ENCODE measurements at regions not wholly inside any gene's neighbourhood (a gene's known extent, or its start where the extent isn't known, plus 50 kb on each side); places are given as distances from the start of the nearest gene placed in this dataset.
A peak's percentile ranks its signal among the peaks of the same experiment; 100 is the strongest.
"Not testable (repeated sequence)": the region's sequence is repeated elsewhere in the genome, so short reads cannot be mapped to it uniquely, and the experiment has no call there.

DNA sequence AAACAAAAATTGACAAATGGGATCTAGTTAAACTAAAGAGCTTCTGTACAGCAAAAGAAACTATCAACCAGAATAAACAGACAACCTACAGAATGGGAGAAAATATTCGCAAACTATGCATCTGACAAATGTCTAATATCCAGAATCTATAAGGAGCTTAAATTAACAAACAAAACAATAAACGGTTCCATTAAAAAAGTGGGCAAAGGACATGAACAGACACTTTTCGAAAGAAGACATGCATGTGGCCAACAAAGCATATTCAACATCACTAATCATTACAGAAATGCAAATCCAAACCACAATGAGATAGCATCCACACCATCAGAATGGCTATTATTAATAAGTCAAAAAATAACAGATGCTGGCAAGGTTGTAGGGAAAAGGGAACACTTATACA, 50.5 kb upstream of the MED13L start:
- DNase-seq (ENCODE audit: low read depth) = not testable (repeated sequence)

DNA sequence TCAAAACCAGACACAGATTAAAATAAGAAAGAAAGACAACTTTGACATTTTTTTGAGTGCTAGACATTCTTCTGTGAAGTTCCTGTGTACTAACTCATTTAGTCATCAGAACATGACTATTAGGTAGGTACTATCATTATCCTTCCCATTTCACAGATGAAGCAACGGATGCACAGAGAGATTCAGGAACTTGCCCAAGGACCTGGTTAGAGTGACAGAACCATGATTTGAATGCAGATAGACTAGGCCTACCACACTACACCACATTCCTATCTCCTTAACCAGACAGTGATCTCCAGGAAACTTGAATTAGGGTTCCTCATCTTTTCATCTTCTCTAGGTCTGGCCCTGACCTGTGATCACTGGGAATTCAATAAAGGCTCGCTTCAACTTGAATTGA, 54.4 kb upstream of the MED13L start:
- DNase-seq (ENCODE audit: low read depth) = no peak

DNA sequence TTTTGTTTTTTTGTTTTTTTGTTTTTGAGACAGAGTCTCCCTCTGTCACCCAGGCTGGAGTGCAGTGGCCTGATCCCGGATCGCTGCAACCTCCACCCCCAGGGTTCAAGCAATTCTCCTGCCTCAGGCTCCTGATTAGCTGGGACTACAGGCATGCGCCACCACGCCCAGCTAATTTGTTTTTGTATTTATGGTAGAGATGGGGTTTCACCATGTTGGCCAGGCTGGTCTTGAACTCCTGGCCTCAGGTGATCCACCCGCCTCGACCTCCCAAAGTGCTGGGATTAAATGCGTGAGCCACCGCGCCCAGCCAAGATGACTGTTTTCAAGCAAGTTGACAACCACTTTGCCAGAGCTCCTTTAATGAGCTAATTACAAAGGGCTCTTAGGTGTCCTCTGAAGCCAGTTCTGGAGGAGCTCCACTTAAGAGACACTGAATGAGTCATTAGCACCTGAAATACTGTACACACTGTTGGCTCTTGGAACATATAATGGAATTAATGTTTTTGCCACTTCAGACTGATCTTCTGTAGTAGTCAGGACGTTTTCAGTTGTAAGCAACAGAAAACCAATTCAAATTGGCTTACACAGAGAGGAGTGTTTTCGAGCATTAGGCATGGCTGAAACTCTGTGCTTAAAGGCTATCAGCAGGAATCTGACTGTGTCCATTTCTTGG, 55.4 kb upstream of the MED13L start:
- DNase-seq (ENCODE audit: low read depth) = no peak

DNA sequence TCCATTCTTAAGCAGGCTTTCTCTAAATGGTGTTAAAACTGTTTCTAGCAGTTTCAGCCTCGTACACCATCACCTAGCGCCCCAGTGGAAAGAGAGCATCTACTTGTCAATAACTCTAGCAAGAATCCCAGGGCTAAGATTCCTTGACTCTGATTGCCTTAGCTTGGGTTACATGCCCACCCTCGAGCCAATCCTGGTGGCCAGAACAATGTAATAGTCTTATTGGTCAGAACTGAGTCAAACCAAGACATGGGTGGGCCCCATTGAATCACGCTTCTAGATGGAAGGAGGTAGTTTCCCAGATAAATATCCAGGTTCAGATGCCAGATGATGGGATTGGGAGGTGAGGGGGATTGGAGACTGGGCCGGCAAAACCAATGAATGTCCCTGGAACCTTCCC, 55.9 kb upstream of the MED13L start:
- DNase-seq (ENCODE audit: low read depth) = no peak

DNA sequence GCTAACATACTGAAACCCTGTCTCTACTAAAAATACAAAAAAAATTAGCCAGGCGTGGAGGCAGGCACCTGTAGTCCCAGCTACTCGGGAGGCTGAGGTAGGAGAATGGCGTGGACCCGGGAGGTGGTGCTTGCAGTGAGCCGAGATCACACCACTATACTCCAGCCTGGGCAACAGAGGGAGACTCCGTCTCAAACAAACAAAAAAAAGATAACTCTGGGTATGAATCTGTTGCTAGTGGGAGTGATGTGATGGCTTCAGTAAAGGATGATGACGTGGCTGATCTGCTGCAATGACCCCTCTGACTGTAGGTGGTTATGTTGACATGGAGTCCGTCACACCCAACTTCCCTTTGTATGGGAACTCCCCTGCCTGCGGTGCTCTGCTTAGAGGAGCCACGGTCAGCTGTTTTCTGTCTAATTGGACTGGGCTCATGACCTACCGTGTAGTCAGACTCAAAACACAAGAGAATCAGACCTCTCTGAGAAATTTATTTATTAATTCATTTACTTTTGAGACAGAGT, 59.1 kb upstream of the MED13L start:
- DNase-seq (ENCODE audit: low read depth) = no peak

DNA sequence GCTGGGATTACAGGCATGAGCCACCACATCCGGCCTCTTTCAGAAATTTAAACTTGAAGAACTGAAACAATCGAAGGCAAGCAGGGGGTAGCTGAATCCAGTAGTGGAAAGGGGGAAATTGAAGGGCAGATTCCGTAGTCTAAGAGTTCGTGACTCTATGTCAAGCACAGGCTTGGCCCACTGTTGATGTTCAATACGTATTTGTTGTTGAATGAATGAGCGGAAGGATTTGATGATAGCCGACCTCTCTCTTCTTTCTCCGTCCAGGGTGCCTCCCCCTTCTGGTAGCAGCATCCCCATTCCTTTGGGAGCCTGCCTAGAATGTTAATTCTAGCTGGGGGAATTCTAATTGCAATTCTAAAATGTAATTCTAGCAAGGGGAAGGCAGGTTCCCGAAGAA, 59.8 kb upstream of the MED13L start:
- DNase-seq (ENCODE audit: low read depth) = no peak

DNA sequence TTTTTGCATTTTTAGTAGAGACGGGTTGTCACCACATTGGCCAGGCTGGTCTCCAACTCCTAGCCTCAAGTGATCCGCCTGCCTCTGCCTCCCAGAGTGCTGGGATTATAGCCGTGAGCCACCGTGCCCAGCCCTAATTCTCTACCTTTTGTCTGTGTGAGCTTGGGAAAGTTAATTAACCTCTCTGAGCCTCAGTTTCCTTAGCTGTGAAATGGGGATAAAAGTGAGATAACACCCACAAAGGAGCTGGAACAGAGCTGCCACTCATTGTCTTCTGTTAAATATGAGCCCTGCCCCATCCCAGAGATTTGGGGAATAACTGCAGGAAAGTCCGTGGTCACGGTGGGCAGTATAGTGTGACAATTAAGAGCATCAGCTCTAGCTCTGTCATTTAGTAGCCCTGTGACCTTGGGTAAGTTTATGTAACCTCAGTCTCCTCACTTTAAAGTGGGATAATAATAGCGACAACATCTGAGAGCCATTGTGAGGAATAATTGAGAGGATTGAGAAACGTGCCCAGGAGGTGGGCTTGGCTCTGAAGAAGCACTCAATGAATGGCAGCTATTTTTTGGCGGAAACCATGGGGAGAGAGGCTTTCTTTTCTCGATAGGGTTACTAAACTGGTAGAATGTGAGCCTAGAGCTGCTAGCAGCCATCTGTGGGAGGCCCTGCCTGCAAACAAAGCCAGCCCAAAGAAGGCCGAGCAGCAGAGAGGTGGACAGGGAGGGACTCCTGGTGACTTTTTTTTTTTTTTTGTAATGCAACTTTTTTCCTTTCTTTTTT, 60.8 kb upstream of the MED13L start:
- DNase-seq (ENCODE audit: low read depth) = no peak

DNA sequence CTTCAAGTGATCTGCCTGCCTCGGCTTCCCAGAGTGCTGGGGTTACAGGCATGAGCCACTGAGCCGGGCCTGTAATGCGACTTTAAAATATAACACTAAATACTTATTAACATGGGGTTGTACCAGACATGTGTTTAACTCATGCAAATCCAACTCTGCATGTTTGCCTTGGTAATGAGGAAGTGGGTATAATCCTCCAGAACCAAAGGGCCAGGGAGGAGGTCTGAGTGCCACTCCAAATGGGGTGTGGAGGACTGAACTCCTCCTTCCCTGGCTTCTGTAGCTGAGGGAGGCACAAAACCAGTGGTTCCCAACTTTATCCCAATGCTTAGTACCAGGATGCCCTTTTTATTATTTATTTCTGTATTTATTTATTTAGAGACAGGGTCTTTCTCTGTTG, 61.6 kb upstream of the MED13L start:
- DNase-seq (ENCODE audit: low read depth) = no peak

DNA sequence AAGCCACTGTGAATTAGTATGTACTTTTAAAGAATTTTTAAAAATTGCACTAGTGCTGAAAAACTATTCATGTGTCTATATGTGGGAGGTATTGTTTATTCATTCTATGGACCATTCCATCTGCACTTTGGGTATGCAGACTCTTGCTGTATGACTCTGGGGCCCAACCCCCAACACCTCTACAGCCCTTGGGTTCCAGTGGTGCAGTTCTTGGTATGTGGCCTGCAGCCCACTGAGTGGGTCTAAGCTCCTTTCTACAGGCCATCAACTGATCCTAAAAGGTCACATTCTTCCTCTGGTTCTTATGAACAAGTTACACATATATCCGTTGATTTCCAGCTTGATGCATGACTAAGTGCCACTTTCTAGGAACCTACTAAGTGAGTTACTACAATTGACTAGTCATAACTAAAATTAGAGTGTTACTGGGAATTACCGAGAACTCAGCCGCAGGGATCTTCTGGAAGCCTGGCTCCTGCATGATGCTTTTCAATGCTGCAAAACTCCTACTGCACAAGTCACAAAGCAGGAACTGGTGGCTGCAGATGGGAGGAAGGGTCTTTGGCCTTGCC, 62.4 kb upstream of the MED13L start:
- DNase-seq (ENCODE audit: low read depth) = no peak

DNA sequence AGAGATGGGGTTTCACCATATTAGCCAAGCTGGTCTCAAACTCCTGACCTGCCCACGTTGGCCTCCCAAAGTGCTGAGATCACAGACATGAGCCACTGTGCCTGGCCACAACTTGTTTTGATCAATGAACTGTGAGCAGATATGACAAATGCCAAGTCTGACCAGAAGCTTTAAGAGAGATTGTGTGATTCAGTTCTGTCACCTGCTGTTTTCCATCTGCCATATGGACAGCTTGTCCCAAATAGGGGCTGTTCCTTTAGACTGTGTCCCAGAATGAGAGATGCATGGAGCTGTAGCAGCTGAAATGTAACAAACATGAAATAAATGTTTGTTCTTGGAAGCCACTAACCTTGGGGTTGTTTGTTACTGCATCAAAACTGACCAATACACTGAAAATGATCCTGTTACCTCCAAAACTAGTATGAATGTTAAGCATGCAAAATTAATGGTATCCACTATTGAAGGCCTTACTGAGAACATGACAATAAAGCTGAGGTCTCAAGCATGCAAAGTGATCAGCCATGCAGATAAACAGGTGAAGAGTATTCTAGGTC, 65.9 kb upstream of the MED13L start:
- no peak for DNase-seq (ENCODE audit: low read depth)

DNA sequence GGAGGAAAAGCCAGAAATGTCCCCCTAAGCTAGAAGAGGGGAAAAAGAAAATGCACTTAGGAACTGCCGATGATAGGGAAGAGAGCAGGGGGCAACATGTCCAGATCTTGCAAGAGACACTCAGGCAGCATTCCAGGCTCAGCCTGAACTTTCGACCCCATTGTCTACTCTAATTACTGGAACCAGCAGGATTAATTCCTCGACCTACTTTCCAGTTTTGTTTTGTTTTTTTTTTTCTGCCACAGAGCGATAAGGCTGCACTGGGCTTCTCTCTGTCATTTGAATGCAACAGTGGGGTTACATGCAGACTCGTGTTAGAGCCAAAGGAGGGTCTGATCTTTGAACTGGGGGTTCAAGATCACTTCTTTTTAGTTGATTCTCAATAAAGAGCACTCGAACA, 68.7 kb upstream of the MED13L start:
- no peak for DNase-seq (ENCODE audit: low read depth)

DNA sequence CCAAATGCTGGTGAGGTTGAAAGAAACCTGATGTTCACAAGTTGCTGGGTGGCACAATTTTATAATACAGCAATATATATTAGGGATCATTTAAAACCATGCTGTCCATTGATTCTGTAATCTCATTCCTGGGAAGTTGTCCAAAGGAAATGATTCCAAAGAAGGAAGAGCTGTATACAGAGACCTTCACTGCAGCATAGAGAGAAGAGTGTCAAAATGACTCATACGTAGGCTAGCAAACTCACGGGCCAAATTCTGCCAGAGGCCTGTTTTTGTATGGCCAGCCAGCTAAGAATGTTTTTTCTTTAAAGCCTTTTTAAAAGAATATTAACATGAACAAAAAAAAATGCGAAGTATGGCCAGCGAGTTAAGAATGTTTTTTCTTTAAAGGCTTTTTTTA, 69.2 kb upstream of the MED13L start:
- peak; percentile 35 for DNase-seq (ENCODE audit: low read depth)

DNA sequence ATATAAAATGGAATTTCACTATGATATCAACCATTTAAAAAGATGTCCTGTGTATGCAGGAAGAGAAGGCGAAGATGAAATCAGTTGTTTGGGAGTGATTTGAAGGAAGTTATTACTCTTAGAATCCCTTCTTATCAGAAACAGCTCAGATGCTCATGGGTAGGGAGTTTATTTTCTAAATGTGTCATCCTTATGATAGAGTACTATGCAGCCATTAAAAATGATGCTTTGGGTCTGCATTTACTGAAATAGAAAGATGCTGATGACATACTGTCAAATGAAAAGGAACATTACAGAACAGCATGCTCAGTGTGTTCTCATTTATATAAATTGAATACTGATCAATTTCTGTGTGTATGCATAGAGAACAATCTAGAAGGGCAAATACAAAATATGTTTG, 69.8 kb upstream of the MED13L start:
- DNase-seq (ENCODE audit: low read depth) = no peak

DNA sequence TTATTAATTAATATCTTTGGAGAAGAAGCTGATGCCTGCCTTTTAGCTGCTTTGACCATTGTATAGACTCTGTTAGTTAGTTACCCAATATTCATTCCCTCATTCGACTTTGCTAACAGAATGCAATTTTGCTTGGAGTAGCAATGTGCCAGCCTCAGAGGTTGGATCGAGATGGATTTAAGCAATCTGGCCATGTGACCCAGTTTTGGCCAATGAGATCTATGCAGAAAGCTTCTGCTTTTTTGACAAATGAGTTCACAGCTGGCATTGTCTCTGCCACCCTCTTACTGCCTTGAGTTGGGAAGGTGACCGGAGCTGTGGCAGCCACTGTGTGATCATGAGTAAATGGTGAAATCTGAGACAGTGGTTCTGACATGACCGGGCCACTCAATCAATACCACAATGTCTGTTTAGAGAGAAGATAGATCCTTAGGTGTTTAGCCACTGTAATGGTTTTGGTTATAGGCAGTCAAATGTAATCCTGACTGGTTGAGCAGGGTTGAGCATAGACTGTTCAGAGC, 74.9 kb upstream of the MED13L start:
- DNase-seq (ENCODE audit: low read depth) = no peak

DNA sequence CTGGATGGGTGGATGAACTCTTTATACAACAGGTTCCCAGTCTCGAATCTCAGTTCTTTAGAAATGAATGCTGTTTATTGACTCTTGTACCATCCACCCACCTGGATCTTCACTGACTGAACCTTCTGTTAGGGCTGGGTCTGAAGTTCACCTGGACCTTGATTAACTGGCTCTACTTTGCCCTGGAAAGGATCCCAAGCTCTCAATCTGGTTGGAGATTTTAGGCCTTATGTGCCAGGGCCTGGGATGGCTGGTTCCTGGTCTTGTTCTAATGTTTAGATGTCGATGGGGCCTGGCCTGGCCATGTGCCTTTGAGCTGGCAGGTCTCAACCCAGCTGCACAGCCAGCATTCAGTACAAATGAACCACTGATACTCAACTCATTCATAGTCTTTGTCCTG, 76.5 kb upstream of the MED13L start:
- DNase-seq (ENCODE audit: low read depth) = no peak

DNA sequence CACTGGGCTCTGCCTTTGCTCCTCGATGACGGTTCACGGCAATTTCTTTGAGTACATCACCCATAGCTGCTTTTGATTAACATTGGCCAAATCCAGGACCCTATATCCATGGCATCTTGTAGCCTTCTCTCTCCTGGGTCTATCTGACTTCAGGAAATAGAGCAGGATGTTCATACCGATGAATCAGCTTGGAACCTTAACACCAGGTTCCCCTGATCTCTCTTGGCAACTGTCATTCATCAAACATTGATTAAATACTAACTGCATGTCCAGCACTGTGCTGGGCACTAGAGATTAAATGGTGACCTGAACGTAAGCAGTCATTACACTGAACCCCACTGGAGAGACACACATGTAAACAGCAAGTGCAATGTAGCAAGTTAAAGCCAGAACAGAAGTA, 77.0 kb upstream of the MED13L start:
- no peak for DNase-seq (ENCODE audit: low read depth)

DNA sequence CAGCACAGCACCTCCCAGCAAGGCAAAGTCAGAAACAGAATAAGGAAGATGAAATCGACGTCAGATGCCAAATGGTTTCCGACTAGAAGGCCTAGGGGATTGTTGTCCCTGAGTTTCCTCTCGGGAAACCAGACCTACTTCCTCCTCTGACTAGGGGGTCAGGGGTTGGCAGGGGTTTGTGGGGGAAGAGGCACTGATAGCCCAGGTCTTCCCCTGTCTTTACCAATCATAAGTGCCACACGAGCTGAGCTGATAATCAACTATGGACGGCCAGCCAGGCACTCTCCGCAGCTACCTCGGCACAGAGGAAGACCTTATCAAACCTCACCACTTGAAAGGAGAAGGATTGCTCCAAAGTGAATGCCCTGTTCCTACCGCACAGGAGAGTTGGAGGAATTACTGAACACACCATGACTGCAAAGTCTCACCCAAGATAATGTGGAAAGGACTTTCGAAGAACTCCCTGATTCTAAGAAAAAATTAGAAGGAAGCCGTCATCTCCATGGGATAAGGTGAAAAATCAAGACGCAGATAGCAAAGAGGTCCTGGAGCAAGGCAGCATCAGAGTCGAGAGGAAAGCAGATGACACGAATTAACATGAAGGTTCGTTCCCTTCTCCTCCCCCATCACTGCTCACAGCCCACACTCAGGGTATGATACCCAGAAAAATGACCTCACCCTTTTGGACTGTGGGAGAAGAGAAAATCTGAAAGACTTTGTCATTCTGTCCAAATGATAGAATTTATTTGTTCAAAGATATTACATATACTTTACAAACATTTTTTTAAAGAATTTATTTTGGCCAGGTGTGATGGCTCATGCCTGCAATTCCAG, 77.7 kb upstream of the MED13L start:
- no peak for DNase-seq (ENCODE audit: low read depth)

DNA sequence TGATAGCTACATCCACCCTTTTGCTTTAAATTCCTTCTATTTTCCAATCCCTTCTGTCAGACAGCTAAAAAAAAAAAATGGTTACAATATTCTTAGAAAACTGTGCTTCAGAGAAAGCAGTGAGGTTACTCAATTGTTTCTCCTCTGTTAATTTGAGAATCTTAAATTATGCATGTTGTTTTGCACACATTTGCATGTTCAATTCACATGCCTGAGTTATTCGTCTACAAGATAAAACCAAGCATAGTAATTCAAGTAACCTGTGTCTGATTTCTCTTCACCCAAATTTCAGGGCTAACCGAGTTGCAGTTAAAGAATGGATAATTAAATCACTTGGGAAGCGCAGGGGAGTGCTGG, 81.0 kb upstream of the MED13L start:
- no peak for DNase-seq (ENCODE audit: low read depth)

DNA sequence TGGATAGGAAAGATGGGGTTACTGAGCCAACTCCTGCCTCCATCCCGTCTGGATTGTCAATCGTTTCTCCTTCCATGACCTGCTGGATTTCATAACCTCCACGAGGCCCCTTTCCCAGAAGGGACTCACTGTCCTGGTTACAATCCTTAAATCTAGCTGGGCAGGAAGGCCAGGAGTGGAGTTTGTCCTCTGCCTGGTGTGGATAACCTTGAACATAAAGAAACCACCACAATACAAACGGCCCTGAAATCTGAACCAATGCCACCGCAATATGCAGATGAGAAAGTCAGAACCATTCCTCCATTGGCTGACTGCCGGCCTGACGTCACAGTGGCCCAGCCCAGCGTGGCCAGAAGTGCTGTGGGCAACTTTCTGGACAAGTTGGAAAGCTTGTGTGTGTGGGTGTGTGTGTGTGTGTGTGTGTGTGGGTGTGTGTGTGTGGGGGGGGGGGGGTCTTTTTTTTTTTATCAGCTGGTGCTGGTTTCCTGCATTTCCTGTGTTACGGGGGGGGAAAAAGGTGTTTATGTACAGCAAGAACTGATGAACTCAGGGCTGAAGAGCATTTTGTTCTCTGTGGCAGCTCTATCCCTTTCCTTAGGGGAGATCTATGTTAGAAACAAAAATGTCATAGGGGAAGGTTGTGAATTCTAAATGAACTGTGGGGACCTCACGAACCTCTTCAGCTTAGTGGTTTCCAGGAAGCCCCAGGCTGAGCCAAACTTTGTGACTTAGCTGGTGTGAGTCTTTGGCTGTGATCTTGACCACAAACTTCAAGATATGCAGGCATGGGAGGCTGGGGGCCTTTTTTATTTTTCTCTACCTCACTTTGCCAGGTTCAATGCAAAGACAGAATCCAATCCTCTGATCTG, 81.6 kb upstream of the MED13L start:
- peak; percentile 50 for DNase-seq (ENCODE audit: low read depth)

DNA sequence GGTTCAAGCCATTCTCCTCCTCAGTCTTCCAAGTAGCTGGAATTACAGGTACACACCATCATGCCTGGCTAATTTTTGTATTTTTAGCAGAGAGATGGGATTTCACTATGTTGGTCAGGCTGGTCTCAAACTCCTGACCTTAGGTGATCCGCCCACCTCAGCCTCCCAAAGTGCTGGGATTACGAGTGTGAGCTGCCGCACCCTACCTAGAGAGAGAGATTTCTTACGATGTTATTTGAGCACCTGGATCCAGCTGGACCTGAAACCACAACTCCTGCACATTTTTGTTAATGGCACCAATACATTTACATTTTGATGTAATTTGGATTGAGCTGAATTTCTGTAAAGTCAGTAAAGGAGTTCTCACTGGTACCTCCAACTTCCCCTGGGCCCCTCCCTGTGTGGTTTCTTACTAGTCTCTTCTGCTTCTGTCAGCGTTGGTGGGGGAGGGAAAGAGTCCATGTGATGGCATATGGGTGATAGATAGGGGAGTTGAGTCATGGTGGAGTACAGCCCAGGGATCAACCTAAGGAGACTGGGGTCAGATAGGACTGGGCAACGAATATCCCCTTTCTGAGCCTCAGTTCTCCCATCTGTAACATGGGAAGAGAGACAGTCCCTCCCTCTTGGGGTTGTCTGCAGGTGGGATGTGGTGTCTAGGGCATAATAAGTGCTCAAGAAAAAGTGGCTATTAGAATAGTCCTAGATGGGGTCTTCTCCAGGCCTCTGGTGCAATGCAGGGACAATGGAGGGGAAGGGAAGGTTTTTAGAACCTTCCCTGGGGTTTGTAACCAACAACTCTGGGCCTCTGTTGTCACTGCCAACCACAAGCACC, 83.3 kb upstream of the MED13L start:
- no peak for DNase-seq (ENCODE audit: low read depth)
